Anterior cingulate cortex (tissue), 58 donors: ENCODE measurements at regions not wholly inside any gene's neighbourhood (a gene's known extent, or its start where the extent isn't known, plus 50 kb on each side); places are given as distances from the start of the nearest gene placed in this dataset.
"Not testable (repeated sequence)": the region's sequence is repeated elsewhere in the genome, so short reads cannot be mapped to it uniquely, and the experiment has no call there.

Source experiments
- DNase-seq, 58 donors: peaks; one replicate each; lab custom pipeline; 2025; lab: John Stamatoyannopoulos, UW

- no peak for DNase-seq
These were observed 137.7 kb downstream of the AHR start for GRCh38 chr7:17436126-17436525.

GRCh38 chr7:17437586-17437985, 139.1 kb downstream of the AHR start:
- no peak for DNase-seq

GRCh38 chr7:17440025-17440784, 141.8 kb downstream of the AHR start:
- DNase-seq: not testable (repeated sequence)

- no peak for DNase-seq
These were observed 142.4 kb downstream of the AHR start for GRCh38 chr7:17440831-17441230.

GRCh38 chr7:17441557-17441956, 143.1 kb downstream of the AHR start:
- DNase-seq: no peak

- DNase-seq: no peak
These were observed 145.7 kb downstream of the AHR start for GRCh38 chr7:17444151-17444550.

GRCh38 chr7:17444673-17445072, 146.2 kb downstream of the AHR start:
- no peak for DNase-seq

- DNase-seq: no peak
These were observed 147.9 kb downstream of the AHR start for GRCh38 chr7:17446340-17446739.

GRCh38 chr7:17447728-17448478, 149.5 kb downstream of the AHR start:
- DNase-seq: no peak

- no peak for DNase-seq
These were observed 150.3 kb downstream of the AHR start for GRCh38 chr7:17448479-17449423.

GRCh38 chr7:17456541-17456940, 158.1 kb downstream of the AHR start:
- no peak for DNase-seq

- no peak for DNase-seq
These were observed 161.5 kb downstream of the AHR start for GRCh38 chr7:17460001-17460400.

- no peak for DNase-seq
These were observed 162.2 kb downstream of the AHR start for GRCh38 chr7:17460665-17461064.

- DNase-seq: no peak
These were observed 163.7 kb downstream of the AHR start for GRCh38 chr7:17462131-17462631.

GRCh38 chr7:17463511-17464085, 165.1 kb downstream of the AHR start:
- no peak for DNase-seq

- DNase-seq: no peak
These were observed 167.8 kb downstream of the AHR start for GRCh38 chr7:17466216-17466615.

GRCh38 chr7:17467386-17467945, 169.0 kb downstream of the AHR start:
- no peak for DNase-seq

GRCh38 chr7:17471325-17471724, 172.9 kb downstream of the AHR start:
- DNase-seq: no peak

GRCh38 chr7:17472518-17472917, 174.1 kb downstream of the AHR start:
- DNase-seq: no peak

- no peak for DNase-seq
These were observed 174.5 kb downstream of the AHR start for GRCh38 chr7:17472939-17473338.
